Spleen (tissue), 11 donors: ENCODE measurements at regions not wholly inside any gene's neighbourhood (a gene's known extent, or its start where the extent isn't known, plus 50 kb on each side); places are given as distances from the start of the nearest gene placed in this dataset.
A peak's percentile ranks its signal among the peaks of the same experiment; 100 is the strongest.

Experiments used
- DNase-seq: peaks from one replicate; pipeline ENCODE4 v3.0.0-alpha.2; 2020
- H3K27ac ChIP-seq, 8 donors: fragments of 200-600 bp; sonication (generic) in 7 of 8; 1 replicate in 4 of 8; 2 replicates in 4 of 8; pipeline versions ENCODE4 v1.5.0 to v1.8.0; 2016 to 2021; ENCODE audit warnings: inconsistent platforms in 4 of 8, mild to moderate bottlenecking in 4 of 8, moderate library complexity in 1 of 8
- H3K27me3 ChIP-seq, 7 donors: fragments of 200-600 bp; sonication (generic) in 6 of 7; replicated peaks in 1 of 7; 1 replicate in 4 of 7; 2 replicates in 3 of 7; pipeline versions ENCODE4 v1.5.0 to v1.8.0; 2016 to 2021; ENCODE audit warnings: inconsistent platforms in 3 of 7, mild to moderate bottlenecking in 1 of 7
- H3K36me3 ChIP-seq, 6 donors: fragments of 200-600 bp; sonication (generic) in 5 of 6; 1 replicate in 4 of 6; 2 replicates in 2 of 6; pipeline versions ENCODE4 v1.5.0 to v1.8.0; 2016 to 2021; ENCODE audit warnings: inconsistent platforms in 2 of 6
- H3K4me1 ChIP-seq, 6 donors: fragments of 200-600 bp; sonication (generic) in 5 of 6; 1 replicate in 3 of 6; 2 replicates in 3 of 6; pipeline versions ENCODE4 v1.5.0 to v1.8.0; 2016 to 2021; ENCODE audit warnings: inconsistent platforms in 3 of 6
- H3K4me3 ChIP-seq, 8 donors: fragments of 200-600 bp; sonication (generic) in 7 of 8; 1 replicate in 4 of 8; 2 replicates in 4 of 8; pipeline versions ENCODE4 v1.5.0 to v1.8.0; 2016 to 2021; ENCODE audit warnings: inconsistent platforms in 4 of 8, mild to moderate bottlenecking in 4 of 8, moderate library complexity in 2 of 8
- H3K9me3 ChIP-seq, 8 donors: fragments of 200-600 bp; sonication (generic) in 7 of 8; 1 replicate in 4 of 8; 2 replicates in 4 of 8; pipeline versions ENCODE4 v1.5.0 to v1.8.0; 2016 to 2021; ENCODE audit warnings: inconsistent platforms in 4 of 8
- POLR2A ChIP-seq, 3 donors: fragments of 450-650 bp; IDR thresholded peaks; one replicate each; pipeline ENCODE4 v1.5.1; 2017; ENCODE audit warnings: antibody characterized with exemption in 3 of 3, mild to moderate bottlenecking in 1 of 3
- POLR2AphosphoS5 ChIP-seq, 3 donors: sonication (generic); formaldehyde crosslinking; IDR thresholded peaks; one replicate each; pipeline ENCODE4 v1.5.1; 2017; ENCODE audit warnings: antibody characterized with exemption in 3 of 3
- WGBS, 5 donors: extraction: QIAGEN DNeasy Blood & Tissue Kit in 3 of 5; methylation state at CpG; one replicate each; pipeline versions ENCODE4 v1.1.5 to v1.1.7; 2013 to 2018; 5-methylcytosine and 5-hydroxymethylcytosine counted together
- intact Hi-C: fragments of 100-400 bp; cut with DNase I; formaldehyde crosslinking; loops from one replicate; pipeline ENCODE4 v1.15.0; 2023; ENCODE audit warnings: low total_unique reads
- TF ChIP-seq, protein P1 (sequence below), 11 experiments: fragments of 200-600 bp in 7 of 11; fragments of 450-650 bp in 4 of 11; sonication (generic) in 4 of 11; IDR thresholded peaks in 8 of 11; conservative IDR thresholded peaks in 3 of 11; 1 replicate in 7 of 11; 2 replicates in 4 of 11; pipeline versions ENCODE4 v1.4.0 to v1.8.0; 2016 to 2021; ENCODE audit warnings: antibody characterized with exemption in 11 of 11, inconsistent platforms in 4 of 11, mild to moderate bottlenecking in 1 of 11
- donor health status: healthy with polysubstance abuse.
- donor health status: DM: no; HTN: no; CAD: no; lungs with moderate emphysema.
- donor health status: DM: no; HTN: no; CAD: no.
- donor health status: Bipolar disorder and iron deficiency.
- donor health status: healthy.
- donor health status: DM: no; HTN: no; CAD: no.
- donor health status: DM: yes; HTN: yes; CAD: no.

DNA sequence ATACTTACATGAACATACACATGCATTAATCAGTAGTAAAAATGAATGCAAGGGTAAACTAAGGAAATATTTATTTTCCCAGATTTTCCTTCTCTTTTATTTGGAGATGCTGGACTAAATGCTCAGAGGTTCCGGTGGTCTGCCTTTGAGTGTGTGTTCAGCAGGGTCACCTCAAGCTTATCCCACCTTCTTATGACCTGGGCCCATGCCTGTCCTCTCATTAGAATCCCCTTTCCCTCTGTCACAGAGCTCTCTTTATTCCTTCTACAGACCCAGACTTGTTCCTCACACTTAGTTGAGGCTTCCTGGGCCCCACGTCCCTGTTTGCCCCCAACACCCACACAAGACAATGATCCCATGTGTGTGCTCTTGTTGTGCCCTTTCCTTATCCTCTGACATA lies 61.6 kb upstream of the TOP3B start:
- TF ChIP-seq, protein P1, sequence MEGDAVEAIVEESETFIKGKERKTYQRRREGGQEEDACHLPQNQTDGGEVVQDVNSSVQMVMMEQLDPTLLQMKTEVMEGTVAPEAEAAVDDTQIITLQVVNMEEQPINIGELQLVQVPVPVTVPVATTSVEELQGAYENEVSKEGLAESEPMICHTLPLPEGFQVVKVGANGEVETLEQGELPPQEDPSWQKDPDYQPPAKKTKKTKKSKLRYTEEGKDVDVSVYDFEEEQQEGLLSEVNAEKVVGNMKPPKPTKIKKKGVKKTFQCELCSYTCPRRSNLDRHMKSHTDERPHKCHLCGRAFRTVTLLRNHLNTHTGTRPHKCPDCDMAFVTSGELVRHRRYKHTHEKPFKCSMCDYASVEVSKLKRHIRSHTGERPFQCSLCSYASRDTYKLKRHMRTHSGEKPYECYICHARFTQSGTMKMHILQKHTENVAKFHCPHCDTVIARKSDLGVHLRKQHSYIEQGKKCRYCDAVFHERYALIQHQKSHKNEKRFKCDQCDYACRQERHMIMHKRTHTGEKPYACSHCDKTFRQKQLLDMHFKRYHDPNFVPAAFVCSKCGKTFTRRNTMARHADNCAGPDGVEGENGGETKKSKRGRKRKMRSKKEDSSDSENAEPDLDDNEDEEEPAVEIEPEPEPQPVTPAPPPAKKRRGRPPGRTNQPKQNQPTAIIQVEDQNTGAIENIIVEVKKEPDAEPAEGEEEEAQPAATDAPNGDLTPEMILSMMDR (IDR thresholded peaks at IDR 0.05 in 8 of 11, conservative IDR thresholded peaks at IDR 0.05 in 3 of 11): no peak
- TF ChIP-seq POLR2AphosphoS5 (IDR thresholded peaks at IDR 0.05) (no peak), POLR2A (IDR thresholded peaks at IDR 0.05) (no peak)
- H3K4me1 ChIP-seq: peaks cover 0 to 9% (median 0%) of the 10 kb centered on the region in 6 donors
- H3K36me3 ChIP-seq: no peaks in the 10 kb centered on the region
- H3K9me3 ChIP-seq: no peaks in the 10 kb centered on the region
- H3K27ac ChIP-seq: peak overlapping the region in 2 of 8 donors; percentile 56 to 74
- no peak overlapping the region for H3K4me3 ChIP-seq
- 62 to 76% (median 72%) methylated on average over 2 of the region's 2 CpGs for WGBS, 5 donors
- no peak for DNase-seq
- intact Hi-C loops: no loop called here
- H3K27me3 ChIP-seq: peaks cover 0 to 1% (median 0%) of the 10 kb centered on the region in 7 donors

DNA sequence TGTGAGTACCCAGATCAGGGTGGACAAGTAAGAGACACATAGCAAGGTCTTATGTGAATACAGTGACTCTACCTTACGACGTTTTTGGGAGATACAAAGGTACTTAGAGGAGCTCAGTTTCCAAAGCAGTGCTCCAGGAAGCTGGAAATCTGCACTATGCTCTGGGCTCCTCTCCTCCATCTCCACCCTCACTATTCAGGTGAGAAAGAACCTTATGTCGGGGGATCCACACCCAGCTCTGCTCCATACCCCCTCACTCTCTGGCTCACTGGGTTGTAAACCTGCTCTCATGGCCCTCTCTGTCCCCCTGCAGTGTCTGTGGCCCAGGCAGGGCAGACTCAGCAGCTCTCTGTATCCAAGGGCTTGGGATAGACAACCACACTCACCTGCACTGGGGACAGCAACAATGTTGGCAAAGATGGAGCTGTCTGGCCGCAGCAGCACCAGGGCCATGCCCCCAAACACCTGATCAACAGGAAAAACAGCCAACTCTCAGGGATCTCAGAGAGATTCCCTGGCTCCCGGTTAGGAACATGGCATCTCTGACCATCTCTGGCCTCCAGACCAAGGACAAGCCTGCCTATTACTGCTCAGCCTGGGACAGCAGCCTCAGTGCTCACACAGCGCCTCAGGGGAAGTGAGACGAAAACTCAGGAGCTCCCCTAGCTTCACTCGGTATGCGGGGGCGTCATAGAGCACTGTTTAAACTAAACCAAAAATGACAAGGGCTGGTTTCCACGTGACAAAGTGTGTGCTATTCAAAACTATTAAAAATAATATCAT lies 60.9 kb upstream of the TOP3B start:
- no peaks in the 10 kb centered on the region for H3K36me3 ChIP-seq
- H3K27me3 ChIP-seq: no peaks in the 10 kb centered on the region
- peaks cover 0 to 12% (median 0%) of the 10 kb centered on the region in 6 donors for H3K4me1 ChIP-seq
- intact Hi-C loops: no loop called here
- H3K9me3 ChIP-seq: no peaks in the 10 kb centered on the region
- no peak for TF ChIP-seq POLR2A (IDR thresholded peaks at IDR 0.05)
- TF ChIP-seq POLR2AphosphoS5 (IDR thresholded peaks at IDR 0.05): peak in 2 of 3 donors; percentile 62 to 70
- TF ChIP-seq, protein P1 (IDR thresholded peaks at IDR 0.05 in 8 of 11, conservative IDR thresholded peaks at IDR 0.05 in 3 of 11): no peak
- peak overlapping the region in 1 of 8 donors; percentile 47 for H3K4me3 ChIP-seq
- no peak for DNase-seq
- H3K27ac ChIP-seq: peak overlapping the region in 5 of 8 donors; percentile 3 to 74 (median 40)
- 60 to 71% (median 65%) methylated on average over 9 to 11 of the region's 11 CpGs for WGBS, 5 donors

DNA sequence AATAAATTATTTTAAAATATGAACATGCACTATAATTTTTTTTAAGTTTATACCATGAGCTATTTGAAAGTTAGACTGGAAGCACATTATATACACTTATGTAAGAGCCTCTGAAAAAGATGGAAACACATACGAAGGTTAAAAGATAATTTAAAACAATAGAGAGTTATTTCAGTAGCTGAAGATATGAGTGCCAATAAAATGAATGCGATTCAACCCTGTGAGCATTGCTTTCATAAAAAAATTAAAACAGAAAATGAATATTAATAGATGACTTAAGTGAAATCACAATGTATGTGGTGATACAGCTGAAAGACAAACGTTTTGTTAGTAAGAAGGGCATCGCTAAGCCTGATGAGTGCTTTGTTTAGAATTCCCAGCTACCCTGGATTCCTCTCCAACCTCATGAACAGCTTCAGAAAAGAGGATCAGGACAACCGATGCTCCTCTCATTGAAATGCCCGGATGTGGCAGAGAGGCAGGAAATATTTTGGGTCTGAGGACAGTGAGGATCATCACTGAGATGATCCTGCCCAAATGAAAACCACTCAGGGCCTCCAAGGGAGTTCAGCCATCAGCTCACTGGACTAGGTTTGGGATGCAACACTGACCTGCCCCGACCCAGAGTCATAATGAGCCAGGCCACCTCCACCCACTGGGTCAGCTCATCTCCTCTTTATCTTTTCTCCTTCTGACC lies 60.2 kb upstream of the TOP3B start:
- Histone ChIP-seq H3K4me3 (peak overlapping the region in 1 of 8 donors; percentile 47), H3K36me3 (no peaks in the 10 kb centered on the region), H3K9me3 (no peaks in the 10 kb centered on the region), H3K27ac (peak overlapping the region in 3 of 8 donors; percentile 14 to 74 (median 56)), H3K4me1 (peaks cover 0 to 16% (median 0%) of the 10 kb centered on the region in 6 donors), H3K27me3 (no peaks in the 10 kb centered on the region)
- no peak for TF ChIP-seq POLR2AphosphoS5 (IDR thresholded peaks at IDR 0.05)
- no peak for TF ChIP-seq POLR2A (IDR thresholded peaks at IDR 0.05)
- TF ChIP-seq, protein P1 (IDR thresholded peaks at IDR 0.05 in 8 of 11, conservative IDR thresholded peaks at IDR 0.05 in 3 of 11): no peak
- intact Hi-C loops: no loop called here
- WGBS, 5 donors: 65 to 79% (median 74%) methylated on average over 7 of the region's 7 CpGs
- DNase-seq: no peak

DNA sequence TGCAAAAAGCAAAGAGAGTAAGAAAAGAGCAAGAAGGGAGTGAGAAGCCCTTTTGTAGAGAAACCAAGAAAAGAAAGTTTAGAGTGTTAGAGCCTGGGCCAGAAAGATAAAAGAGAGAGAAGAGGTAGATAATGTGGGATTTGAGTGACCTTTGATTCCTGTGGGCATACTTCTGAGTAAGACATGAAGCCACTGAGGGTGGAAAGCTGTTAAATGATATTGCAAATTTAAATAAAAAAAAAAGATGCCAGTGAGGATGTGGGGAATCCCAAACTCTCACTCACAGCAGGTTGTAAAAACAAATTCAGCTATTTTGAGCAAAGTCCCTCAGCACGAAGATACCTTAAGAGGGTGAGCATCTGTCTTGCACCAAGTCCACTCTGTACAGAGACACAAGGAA lies 59.4 kb upstream of the TOP3B start:
- H3K27ac ChIP-seq: peak overlapping the region in 2 of 8 donors; percentile 56 to 74
- no peak for TF ChIP-seq POLR2A (IDR thresholded peaks at IDR 0.05)
- TF ChIP-seq POLR2AphosphoS5 (IDR thresholded peaks at IDR 0.05): no peak
- TF ChIP-seq, protein P1 (IDR thresholded peaks at IDR 0.05 in 8 of 11, conservative IDR thresholded peaks at IDR 0.05 in 3 of 11): no peak
- no peaks in the 10 kb centered on the region for H3K27me3 ChIP-seq
- H3K4me3 ChIP-seq: no peak overlapping the region
- peaks cover 0 to 19% (median 1%) of the 10 kb centered on the region in 6 donors for H3K4me1 ChIP-seq
- no peaks in the 10 kb centered on the region for H3K36me3 ChIP-seq
- intact Hi-C loops: no loop called here
- H3K9me3 ChIP-seq: no peaks in the 10 kb centered on the region
- DNase-seq: no peak
- 38 to 61% (median 51%) methylated on average over 1 of the region's 1 CpG for WGBS, 5 donors
